H9 (cell line): ENCODE measurements at regions not wholly inside any gene's neighbourhood (a gene's known extent, or its start where the extent isn't known, plus 50 kb on each side); places are given as distances from the start of the nearest gene placed in this dataset.
A peak's percentile ranks its signal among the peaks of the same experiment; 100 is the strongest.

Experiments
- DNase-seq: peaks from one replicate; pipeline ENCODE4 v3.0.0-alpha.2; 2017
- H2AFZ ChIP-seq: one replicate; pipeline ENCODE4 v1.6.1; 2013; ENCODE audit warnings: mild to moderate bottlenecking, low read length, control low read depth, moderate library complexity
- H2AK5ac ChIP-seq: 2 replicates; pipeline ENCODE4 v1.6.1; 2013; ENCODE audit warnings: low read length, control low read depth, mixed read lengths; ENCODE audit not compliant: insufficient read length
- H2BK120ac ChIP-seq: one replicate; pipeline ENCODE4 v1.6.1; 2013; ENCODE audit warnings: low read depth, mild to moderate bottlenecking, low read length, control low read depth, inconsistent platforms; ENCODE audit not compliant: poor library complexity, severe bottlenecking
- H2BK12ac ChIP-seq: 2 replicates; pipeline ENCODE4 v1.6.1; 2013; ENCODE audit warnings: low read length, control low read depth, mixed read lengths, low read depth; ENCODE audit not compliant: insufficient read length
- H2BK15ac ChIP-seq: 2 replicates; pipeline ENCODE4 v1.6.1; 2013; ENCODE audit warnings: low read depth, low read length, control low read depth
- H2BK20ac ChIP-seq: one replicate; pipeline ENCODE4 v1.6.1; 2013; ENCODE audit warnings: low read depth, mild to moderate bottlenecking, low read length, control low read depth, inconsistent platforms; ENCODE audit not compliant: poor library complexity, severe bottlenecking
- H2BK5ac ChIP-seq: 2 replicates; pipeline ENCODE4 v1.6.1; 2013; ENCODE audit warnings: low read length, control low read depth, mixed read lengths; ENCODE audit not compliant: insufficient read length
- H3K14ac ChIP-seq: 2 replicates; pipeline ENCODE4 v1.6.1; 2013; ENCODE audit warnings: low read length, control low read depth; ENCODE audit not compliant: insufficient read depth
- H3K18ac ChIP-seq: 2 replicates; pipeline ENCODE4 v1.6.1; 2013; ENCODE audit warnings: low read depth, mild to moderate bottlenecking, mixed read lengths, low read length, control low read depth; ENCODE audit not compliant: insufficient read length
- H3K23ac ChIP-seq: 2 replicates; pipeline ENCODE4 v1.6.1; 2013; ENCODE audit warnings: low read length, control low read depth, mixed read lengths, low read depth; ENCODE audit not compliant: insufficient read length
- H3K23me2 ChIP-seq: 2 replicates; pipeline ENCODE4 v1.6.1; 2013; ENCODE audit warnings: low read depth, mild to moderate bottlenecking, mixed read lengths, low read length, control low read depth; ENCODE audit not compliant: insufficient read length, poor library complexity, severe bottlenecking
- H3K27ac ChIP-seq: 2 replicates; pipeline ENCODE4 v1.5.1; 2013; ENCODE audit warnings: low read length, control low read depth, mixed read lengths, low read depth; ENCODE audit not compliant: insufficient read length
- H3K27me3 ChIP-seq: 2 replicates; pipeline ENCODE4 v1.6.1; 2013; ENCODE audit warnings: low read length, control low read depth, inconsistent platforms; ENCODE audit not compliant: insufficient read depth
- H3K4ac ChIP-seq: 2 replicates; pipeline ENCODE4 v1.6.1; 2013; ENCODE audit warnings: low read depth, mild to moderate bottlenecking, control low read depth, inconsistent platforms, low read length, moderate library complexity
- H3K4me1 ChIP-seq: 2 replicates; pipeline ENCODE4 v1.6.1; 2013; ENCODE audit warnings: low read length, control low read depth, inconsistent platforms; ENCODE audit not compliant: insufficient read depth
- H3K4me2 ChIP-seq: 2 replicates; pipeline ENCODE4 v1.6.1; 2013; ENCODE audit warnings: low read length, control low read depth, mixed read lengths; ENCODE audit not compliant: insufficient read length, insufficient read depth
- H3K56ac ChIP-seq: 2 replicates; pipeline ENCODE4 v1.6.1; 2013; ENCODE audit warnings: low read depth, mild to moderate bottlenecking, mixed read lengths, low read length, control low read depth; ENCODE audit not compliant: insufficient read length
- H3K79me1 ChIP-seq: 2 replicates; pipeline ENCODE4 v1.6.1; 2013; ENCODE audit warnings: low read depth, mild to moderate bottlenecking, moderate library complexity, low read length, control low read depth, inconsistent platforms; ENCODE audit not compliant: insufficient read depth, poor library complexity, severe bottlenecking
- H3K79me2 ChIP-seq: 2 replicates; pipeline ENCODE4 v1.6.1; 2013; ENCODE audit warnings: low read length, control low read depth, inconsistent platforms; ENCODE audit not compliant: insufficient read depth
- H3K9ac ChIP-seq: 2 replicates; pipeline ENCODE4 v1.6.1; 2013; ENCODE audit warnings: low read length, control low read depth, mixed read lengths; ENCODE audit not compliant: insufficient read length; ENCODE audit errors: extremely low read depth
- H3K9me3 ChIP-seq: one replicate; pipeline ENCODE4 v1.6.1; 2013; ENCODE audit warnings: low read depth, low read length, inconsistent platforms; ENCODE audit not compliant: control insufficient read depth
- H3T11ph ChIP-seq: one replicate; pipeline ENCODE4 v1.6.1; 2013; ENCODE audit warnings: mild to moderate bottlenecking, low read length, control low read depth, inconsistent platforms
- H4K20me1 ChIP-seq: one replicate; pipeline ENCODE4 v1.6.1; 2013; ENCODE audit not compliant: control insufficient read depth, insufficient read length, insufficient read depth
- H4K5ac ChIP-seq: 2 replicates; pipeline ENCODE4 v1.6.1; 2013; ENCODE audit warnings: low read depth, mild to moderate bottlenecking, mixed read lengths, low read length, control low read depth; ENCODE audit not compliant: insufficient read length
- H4K8ac ChIP-seq: replicated peaks from 2 replicates; pipeline ENCODE4 v1.6.1; 2013; ENCODE audit warnings: low read length, control low read depth, mixed read lengths, low read depth; ENCODE audit not compliant: insufficient read length
- H4K91ac ChIP-seq: 2 replicates; pipeline ENCODE4 v1.6.1; 2013; ENCODE audit warnings: low read depth, mild to moderate bottlenecking, moderate library complexity, mixed read lengths, low read length, control low read depth; ENCODE audit not compliant: insufficient read length
- H3K27ac Mint-ChIP-seq, 3 experiments: 2 replicates in 2 of 3; 3 replicates in 1 of 3; pipeline ENCODE4 v1.8.0; 2020 to 2021; ENCODE audit warnings: mixed read lengths in 3 of 3, mild to moderate bottlenecking in 1 of 3, moderate library complexity in 1 of 3
- H3K27me3 Mint-ChIP-seq: 2 replicates; pipeline ENCODE4 v1.8.0; 2021; ENCODE audit warnings: low read depth, mild to moderate bottlenecking, moderate library complexity, mixed read lengths
- H3K36me3 Mint-ChIP-seq, 3 experiments: 2 replicates in 2 of 3; 3 replicates in 1 of 3; pipeline ENCODE4 v1.8.0; 2020 to 2021; ENCODE audit warnings: low read depth in 3 of 3, mixed read lengths in 3 of 3; ENCODE audit not compliant: insufficient read depth in 1 of 3
- H3K4me1 Mint-ChIP-seq, 2 experiments: 2 replicates each; pipeline ENCODE4 v1.8.0; 2020; ENCODE audit warnings: mixed read lengths in 2 of 2
- H3K4me3 Mint-ChIP-seq, 2 experiments: 2 replicates in 1 of 2; 3 replicates in 1 of 2; pipeline ENCODE4 v1.8.0; 2020 to 2021; ENCODE audit warnings: mild to moderate bottlenecking in 2 of 2, mixed read lengths in 2 of 2, moderate library complexity in 1 of 2
- H3K9me3 Mint-ChIP-seq, 2 experiments: 2 replicates in 1 of 2; 3 replicates in 1 of 2; pipeline ENCODE4 v1.8.0; 2020; ENCODE audit warnings: mild to moderate bottlenecking in 2 of 2, mixed read lengths in 2 of 2, moderate library complexity in 1 of 2
- WGBS: extraction: QIAGEN DNeasy Blood & Tissue Kit; methylation state at CpG from one replicate; pipeline ENCODE4 v1.1.7; 2013; ENCODE audit warnings: missing lambda C conversion rate, low lambda C conversion rate, mixed read lengths; ENCODE audit not compliant: insufficient read length; ENCODE audit errors: extremely low coverage; 5-methylcytosine and 5-hydroxymethylcytosine counted together
- TF ChIP-seq, protein P1 (sequence below): fragments of 200-600 bp; sonication (generic); conservative IDR thresholded peaks from 3 replicates; pipeline ENCODE4 v1.8.0; 2021; ENCODE audit warnings: antibody characterized with exemption, mild to moderate bottlenecking

GRCh38 chr2:9078405-9078804 lies 74.9 kb upstream of the MBOAT2 start:
- Histone ChIP-seq H3K4ac (no peak overlapping the region), H3K56ac (no peak overlapping the region), H3K23me2 (no peaks in the 10 kb centered on the region), H2BK5ac (no peak overlapping the region), H3K14ac (no peak overlapping the region), H3K9me3 (peaks cover 4% of the 10 kb centered on the region), H3K9ac (no peak overlapping the region), H2AFZ (no peak overlapping the region), H2AK5ac (no peak overlapping the region), H3T11ph (no peak overlapping the region), H3K27ac (no peak overlapping the region), H2BK120ac (no peak overlapping the region), H3K4me1 (peaks cover 9% of the 10 kb centered on the region; the same call in 1 of the 2 replicates), H3K79me2 (no peaks in the 10 kb centered on the region), H4K5ac (no peak overlapping the region), H3K79me1 (no peaks in the 10 kb centered on the region), H3K4me2 (no peak overlapping the region), H2BK15ac (no peak overlapping the region), H4K8ac (no peak overlapping the region), H3K18ac (no peak overlapping the region), H3K23ac (no peak overlapping the region), H2BK20ac (no peak overlapping the region), H4K91ac (no peak overlapping the region), H2BK12ac (no peak overlapping the region), H4K20me1 (no peaks in the 10 kb centered on the region), H3K27me3 (no peaks in the 10 kb centered on the region; the same call in 1 of the 2 replicates)
- peaks cover 18 to 22% of the 10 kb centered on the region in 2 experiments for H3K9me3 Mint-ChIP-seq
- H3K27ac Mint-ChIP-seq, result peak overlapping the region in 2 of 3 experiments; percentile 72 to 89; a peak in 2 of 7 replicates
- H3K4me3 Mint-ChIP-seq, result no peak overlapping the region
- H3K27me3 Mint-ChIP-seq, result peaks cover 13% of the 10 kb centered on the region
- no CpG with 5 or more reads among the region's 8 CpGs for WGBS
- TF ChIP-seq, protein P1, sequence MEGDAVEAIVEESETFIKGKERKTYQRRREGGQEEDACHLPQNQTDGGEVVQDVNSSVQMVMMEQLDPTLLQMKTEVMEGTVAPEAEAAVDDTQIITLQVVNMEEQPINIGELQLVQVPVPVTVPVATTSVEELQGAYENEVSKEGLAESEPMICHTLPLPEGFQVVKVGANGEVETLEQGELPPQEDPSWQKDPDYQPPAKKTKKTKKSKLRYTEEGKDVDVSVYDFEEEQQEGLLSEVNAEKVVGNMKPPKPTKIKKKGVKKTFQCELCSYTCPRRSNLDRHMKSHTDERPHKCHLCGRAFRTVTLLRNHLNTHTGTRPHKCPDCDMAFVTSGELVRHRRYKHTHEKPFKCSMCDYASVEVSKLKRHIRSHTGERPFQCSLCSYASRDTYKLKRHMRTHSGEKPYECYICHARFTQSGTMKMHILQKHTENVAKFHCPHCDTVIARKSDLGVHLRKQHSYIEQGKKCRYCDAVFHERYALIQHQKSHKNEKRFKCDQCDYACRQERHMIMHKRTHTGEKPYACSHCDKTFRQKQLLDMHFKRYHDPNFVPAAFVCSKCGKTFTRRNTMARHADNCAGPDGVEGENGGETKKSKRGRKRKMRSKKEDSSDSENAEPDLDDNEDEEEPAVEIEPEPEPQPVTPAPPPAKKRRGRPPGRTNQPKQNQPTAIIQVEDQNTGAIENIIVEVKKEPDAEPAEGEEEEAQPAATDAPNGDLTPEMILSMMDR, result no peak
- H3K36me3 Mint-ChIP-seq, result peaks cover 0 to 18% (median 9%) of the 10 kb centered on the region in 3 experiments; a peak in 6 of 7 replicates
- peaks cover 29 to 34% of the 10 kb centered on the region in 2 experiments for H3K4me1 Mint-ChIP-seq
- DNase-seq, result no peak
